WTC11 (cell line): ENCODE measurements at regions not wholly inside any gene's neighbourhood (a gene's known extent, or its start where the extent isn't known, plus 50 kb on each side); places are given as distances from the start of the nearest gene placed in this dataset.

ENCODE experiments used
- E2F1 ChIP-seq: sonication (generic); formaldehyde crosslinking; IDR thresholded peaks from 2 replicates; pipeline ENCODE4 v1.8.0; 2022; ENCODE audit warnings: mild to moderate bottlenecking, missing genetic modification reagents
- IRF1 ChIP-seq: sonication (generic); formaldehyde crosslinking; IDR thresholded peaks from 2 replicates; pipeline ENCODE4 v1.8.0; 2023; ENCODE audit warnings: missing genetic modification reagents
- MXD4 ChIP-seq: fragments of 250-450 bp; sonication (Bioruptor Pico); IDR thresholded peaks from 2 replicates; pipeline ENCODE4 v1.8.0; 2021; ENCODE audit warnings: mild to moderate bottlenecking, moderate library complexity, borderline replicate concordance
- MYBL2 ChIP-seq: sonication (generic); formaldehyde crosslinking; IDR thresholded peaks from 2 replicates; pipeline ENCODE4 v1.8.1; 2023; ENCODE audit warnings: mild to moderate bottlenecking, moderate library complexity, missing genetic modification reagents
- RORB ChIP-seq: fragments of 250-450 bp; sonication (Bioruptor Pico); IDR thresholded peaks from 2 replicates; pipeline ENCODE4 v1.9.0; 2021; ENCODE audit warnings: mild to moderate bottlenecking
- SMAD4 ChIP-seq: sonication (generic); formaldehyde crosslinking; IDR thresholded peaks from 2 replicates; pipeline ENCODE4 v1.8.0; 2022; ENCODE audit warnings: mild to moderate bottlenecking, missing genetic modification reagents
- TCF7 ChIP-seq: sonication (generic); formaldehyde crosslinking; IDR thresholded peaks from 2 replicates; pipeline ENCODE4 v1.8.0; 2022; ENCODE audit warnings: mild to moderate bottlenecking, low read depth, missing genetic modification reagents, moderate library complexity
- ZNF423 ChIP-seq: fragments of 250-450 bp; sonication (Bioruptor Pico); IDR thresholded peaks from 2 replicates; pipeline ENCODE4 v2.1.2; 2022; ENCODE audit warnings: mild to moderate bottlenecking, moderate library complexity
- TF ChIP-seq, protein P1 (sequence below): fragments of 200-600 bp; IDR thresholded peaks from 2 replicates; pipeline ENCODE4 v1.8.0; 2022; ENCODE audit warnings: antibody characterized with exemption
- TF ChIP-seq, protein P2 (sequence below): sonication (generic); formaldehyde crosslinking; IDR thresholded peaks from 2 replicates; pipeline ENCODE4 v1.8.1; 2022; ENCODE audit warnings: low read depth, missing genetic modification reagents, borderline replicate concordance
- TF ChIP-seq, protein P3 (sequence below): sonication (generic); formaldehyde crosslinking; IDR thresholded peaks from 2 replicates; pipeline ENCODE4 v1.8.0; 2022; ENCODE audit warnings: mild to moderate bottlenecking, missing genetic modification reagents
- TF ChIP-seq, protein P4 (sequence below): sonication (generic); formaldehyde crosslinking; IDR thresholded peaks from 2 replicates; pipeline ENCODE4 v1.8.1; 2023; ENCODE audit warnings: mild to moderate bottlenecking, moderate library complexity, missing genetic modification reagents
- TF ChIP-seq, protein P5 (sequence below): sonication (generic); formaldehyde crosslinking; IDR thresholded peaks from 2 replicates; pipeline ENCODE4 v1.8.1; 2023; ENCODE audit warnings: mild to moderate bottlenecking, missing genetic modification reagents, moderate library complexity

- TF ChIP-seq, protein P1, sequence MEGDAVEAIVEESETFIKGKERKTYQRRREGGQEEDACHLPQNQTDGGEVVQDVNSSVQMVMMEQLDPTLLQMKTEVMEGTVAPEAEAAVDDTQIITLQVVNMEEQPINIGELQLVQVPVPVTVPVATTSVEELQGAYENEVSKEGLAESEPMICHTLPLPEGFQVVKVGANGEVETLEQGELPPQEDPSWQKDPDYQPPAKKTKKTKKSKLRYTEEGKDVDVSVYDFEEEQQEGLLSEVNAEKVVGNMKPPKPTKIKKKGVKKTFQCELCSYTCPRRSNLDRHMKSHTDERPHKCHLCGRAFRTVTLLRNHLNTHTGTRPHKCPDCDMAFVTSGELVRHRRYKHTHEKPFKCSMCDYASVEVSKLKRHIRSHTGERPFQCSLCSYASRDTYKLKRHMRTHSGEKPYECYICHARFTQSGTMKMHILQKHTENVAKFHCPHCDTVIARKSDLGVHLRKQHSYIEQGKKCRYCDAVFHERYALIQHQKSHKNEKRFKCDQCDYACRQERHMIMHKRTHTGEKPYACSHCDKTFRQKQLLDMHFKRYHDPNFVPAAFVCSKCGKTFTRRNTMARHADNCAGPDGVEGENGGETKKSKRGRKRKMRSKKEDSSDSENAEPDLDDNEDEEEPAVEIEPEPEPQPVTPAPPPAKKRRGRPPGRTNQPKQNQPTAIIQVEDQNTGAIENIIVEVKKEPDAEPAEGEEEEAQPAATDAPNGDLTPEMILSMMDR, result no peak
- TF ChIP-seq MXD4 (CRISPR knock-in tag) (no peak), RORB (no peak), E2F1 (CRISPR knock-in tag) (no peak), IRF1 (CRISPR knock-in tag) (no peak), MYBL2 (CRISPR knock-in tag) (no peak), TCF7 (CRISPR knock-in tag) (no peak), ZNF423 (CRISPR knock-in tag) (no peak), SMAD4 (CRISPR knock-in tag) (no peak)
- TF ChIP-seq, protein P2, sequence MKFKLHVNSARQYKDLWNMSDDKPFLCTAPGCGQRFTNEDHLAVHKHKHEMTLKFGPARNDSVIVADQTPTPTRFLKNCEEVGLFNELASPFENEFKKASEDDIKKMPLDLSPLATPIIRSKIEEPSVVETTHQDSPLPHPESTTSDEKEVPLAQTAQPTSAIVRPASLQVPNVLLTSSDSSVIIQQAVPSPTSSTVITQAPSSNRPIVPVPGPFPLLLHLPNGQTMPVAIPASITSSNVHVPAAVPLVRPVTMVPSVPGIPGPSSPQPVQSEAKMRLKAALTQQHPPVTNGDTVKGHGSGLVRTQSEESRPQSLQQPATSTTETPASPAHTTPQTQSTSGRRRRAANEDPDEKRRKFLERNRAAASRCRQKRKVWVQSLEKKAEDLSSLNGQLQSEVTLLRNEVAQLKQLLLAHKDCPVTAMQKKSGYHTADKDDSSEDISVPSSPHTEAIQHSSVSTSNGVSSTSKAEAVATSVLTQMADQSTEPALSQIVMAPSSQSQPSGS (CRISPR knock-in tag), result no peak
- TF ChIP-seq, protein P3, sequence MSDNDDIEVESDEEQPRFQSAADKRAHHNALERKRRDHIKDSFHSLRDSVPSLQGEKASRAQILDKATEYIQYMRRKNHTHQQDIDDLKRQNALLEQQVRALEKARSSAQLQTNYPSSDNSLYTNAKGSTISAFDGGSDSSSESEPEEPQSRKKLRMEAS (CRISPR knock-in tag), result no peak
- TF ChIP-seq, protein P4, sequence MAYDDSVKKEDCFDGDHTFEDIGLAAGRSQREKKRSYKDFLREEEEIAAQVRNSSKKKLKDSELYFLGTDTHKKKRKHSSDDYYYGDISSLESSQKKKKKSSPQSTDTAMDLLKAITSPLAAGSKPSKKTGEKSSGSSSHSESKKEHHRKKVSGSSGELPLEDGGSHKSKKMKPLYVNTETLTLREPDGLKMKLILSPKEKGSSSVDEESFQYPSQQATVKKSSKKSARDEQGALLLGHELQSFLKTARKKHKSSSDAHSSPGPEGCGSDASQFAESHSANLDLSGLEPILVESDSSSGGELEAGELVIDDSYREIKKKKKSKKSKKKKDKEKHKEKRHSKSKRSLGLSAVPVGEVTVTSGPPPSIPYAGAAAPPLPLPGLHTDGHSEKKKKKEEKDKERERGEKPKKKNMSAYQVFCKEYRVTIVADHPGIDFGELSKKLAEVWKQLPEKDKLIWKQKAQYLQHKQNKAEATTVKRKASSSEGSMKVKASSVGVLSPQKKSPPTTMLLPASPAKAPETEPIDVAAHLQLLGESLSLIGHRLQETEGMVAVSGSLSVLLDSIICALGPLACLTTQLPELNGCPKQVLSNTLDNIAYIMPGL (CRISPR knock-in tag), result no peak
- TF ChIP-seq, protein P5, sequence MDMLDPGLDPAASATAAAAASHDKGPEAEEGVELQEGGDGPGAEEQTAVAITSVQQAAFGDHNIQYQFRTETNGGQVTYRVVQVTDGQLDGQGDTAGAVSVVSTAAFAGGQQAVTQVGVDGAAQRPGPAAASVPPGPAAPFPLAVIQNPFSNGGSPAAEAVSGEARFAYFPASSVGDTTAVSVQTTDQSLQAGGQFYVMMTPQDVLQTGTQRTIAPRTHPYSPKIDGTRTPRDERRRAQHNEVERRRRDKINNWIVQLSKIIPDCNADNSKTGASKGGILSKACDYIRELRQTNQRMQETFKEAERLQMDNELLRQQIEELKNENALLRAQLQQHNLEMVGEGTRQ (CRISPR knock-in tag), result no peak
Observed at GRCh38 chr9:570187-570586, 271.3 kb upstream of the DMRT1 start.
